HepG2 (cell line): ENCODE measurements at regions not wholly inside any gene's neighbourhood (a gene's known extent, or its start where the extent isn't known, plus 50 kb on each side); places are given as distances from the start of the nearest gene placed in this dataset.

Source experiments
- ATAC-seq: fragments of 200-7000 bp; cut with Tn5 transposase; 3 replicates; pipeline ENCODE4 v1.9.1; 2020; ENCODE audit warnings: mild to moderate bottlenecking, moderate library complexity
- BruUV-seq: library from RNA; stranded (reverse); fragments of 400-500 nt; replicated peaks from 2 replicates; lab custom pipeline; 2021; lab: Mats Ljungman, UMichigan
- CTCF ChIA-PET: fragments of 300-600 bp; formaldehyde crosslinking; extraction: SDS; loops from one replicate; lab custom pipeline; 2021; ENCODE audit warnings: low total read pairs, inconsistent platforms, low intra/inter-chr PET ratio; lab: Yijun Ruan, JAX
- POLR2A ChIA-PET: fragments of 350-600 bp; sonication (Branson Sonifier 250); formaldehyde crosslinking; loops from one replicate; lab custom pipeline; 2020; ENCODE audit warnings: antibody characterized with exemption, inconsistent platforms; lab: Yijun Ruan, JAX
- DNase-seq: peaks from one replicate; pipeline ENCODE4 v3.0.0-alpha.2; 2015; ENCODE audit warnings: low spot score
- FAIRE-seq: peaks from 3 replicates; lab custom pipeline; 2011; peaks lifted over from hg19 to GRCh38; lab: Jason Lieb, UNC
- H2AFZ ChIP-seq: one replicate; pipeline ENCODE4 v1.6.1; 2011; ENCODE audit warnings: low read length, inconsistent platforms
- H3K27ac ChIP-seq: fragments of 300-600 bp; 3 replicates; pipeline ENCODE4 v1.8.0; 2011; ENCODE audit warnings: mixed run types, mild to moderate bottlenecking, mixed read lengths, low read length, inconsistent platforms; ENCODE audit not compliant: insufficient read depth; ENCODE audit errors: extremely low read length
- H3K27me3 ChIP-seq, 2 experiments: fragments of 200-600 bp in 1 of 2; 2 replicates in 1 of 2; 3 replicates in 1 of 2; pipeline versions ENCODE4 v1.6.0 to v1.8.0; 2011; ENCODE audit warnings: low read length in 2 of 2, mild to moderate bottlenecking in 2 of 2, moderate library complexity in 2 of 2, inconsistent platforms in 1 of 2; ENCODE audit not compliant: insufficient read depth in 2 of 2, control insufficient read depth in 1 of 2
- H3K36me3 ChIP-seq, 2 experiments: fragments of 200-600 bp in 1 of 2; replicated peaks in 1 of 2; 2 replicates in 1 of 2; 3 replicates in 1 of 2; pipeline versions ENCODE4 v1.5.1 to v1.8.0; 2011; ENCODE audit warnings: low read length in 2 of 2, inconsistent platforms in 1 of 2; ENCODE audit not compliant: insufficient read depth in 2 of 2, control insufficient read depth in 1 of 2
- H3K4me1 ChIP-seq: 2 replicates; pipeline ENCODE4 v1.5.1; 2012; ENCODE audit warnings: low read length, inconsistent platforms; ENCODE audit not compliant: insufficient read depth
- H3K4me2 ChIP-seq: 2 replicates; pipeline ENCODE4 v1.6.0; 2011; ENCODE audit warnings: low read depth, low read length, inconsistent platforms
- H3K4me3 ChIP-seq, 3 experiments: fragments of 200-600 bp in 1 of 3; sonication (generic), shearing (Covaris generic) in 1 of 3; replicated peaks in 1 of 3; 2 replicates each; pipeline ENCODE4 v1.5.1; 2011 to 2016; ENCODE audit warnings: low read length in 3 of 3, inconsistent platforms in 2 of 3, low read depth in 2 of 3, mild to moderate bottlenecking in 2 of 3, control low read depth in 1 of 3, mixed read lengths in 1 of 3; ENCODE audit not compliant: insufficient read depth in 1 of 3
- H3K79me2 ChIP-seq: one replicate; pipeline ENCODE4 v1.6.1; 2011; ENCODE audit warnings: low read length, inconsistent platforms; ENCODE audit not compliant: insufficient read depth
- H3K9ac ChIP-seq: 2 replicates; pipeline ENCODE4 v1.6.0; 2011; ENCODE audit warnings: mild to moderate bottlenecking, low read depth, low read length, inconsistent platforms; ENCODE audit not compliant: insufficient read depth
- H3K9me3 ChIP-seq: 2 replicates; pipeline ENCODE4 v1.5.1; 2012; ENCODE audit warnings: mild to moderate bottlenecking, low read length
- H4K20me1 ChIP-seq: 2 replicates; pipeline ENCODE4 v1.6.0; 2011; ENCODE audit warnings: inconsistent platforms, mild to moderate bottlenecking, low read length, moderate library complexity; ENCODE audit not compliant: insufficient read depth
- ARHGAP35 ChIP-seq: sonication (generic); formaldehyde crosslinking; IDR thresholded peaks from 2 replicates; pipeline ENCODE4 v1.9.0; 2022; ENCODE audit warnings: mild to moderate bottlenecking, inconsistent platforms, moderate library complexity, missing genetic modification reagents, borderline replicate concordance
- NBN ChIP-seq: fragments of 450-650 bp; conservative IDR thresholded peaks from 2 replicates; pipeline ENCODE4 v1.6.1; 2017
- NR1H2 ChIP-seq: sonication (generic); formaldehyde crosslinking; IDR thresholded peaks from 2 replicates; pipeline ENCODE4 v1.8.1; 2022; ENCODE audit warnings: low read depth, missing genetic modification reagents, borderline replicate concordance
- RBM39 ChIP-seq: fragments of 200-400 bp; formaldehyde crosslinking; IDR thresholded peaks from one replicate; pipeline ENCODE4 v1.6.1; 2018; ENCODE audit warnings: antibody characterized with exemption, mild to moderate bottlenecking, low read depth, low read length; ENCODE audit not compliant: poor library complexity, severe bottlenecking
- ZNF12 ChIP-seq: sonication (generic); formaldehyde crosslinking; IDR thresholded peaks from 2 replicates; pipeline ENCODE4 v1.5.0; 2020; ENCODE audit warnings: missing genetic modification reagents
- WGBS: methylation state at CpG from one replicate; pipeline ENCODE4 v1.1.6; 2017; ENCODE audit warnings: low lambda C conversion rate; 5-methylcytosine and 5-hydroxymethylcytosine counted together
- in situ Hi-C: cut with HindIII; loops from 2 replicates; pipeline ENCODE4 v1.10.0; 2017; ENCODE audit warnings: low pct_unique_long_range_greater_than_20kb; ENCODE audit not compliant: extremely low pct_ligation_motif_present
- intact Hi-C: fragments of 100-400 bp; cut with micrococcal nuclease; formaldehyde crosslinking; loops from one replicate; pipeline ENCODE4 v1.10.0; 2022; ENCODE audit not compliant: unreplicated experiment
- TF ChIP-seq, protein P1 (sequence below): sonication (generic); formaldehyde crosslinking; IDR thresholded peaks from 2 replicates; pipeline ENCODE4 v1.4.0; 2020; ENCODE audit warnings: missing genetic modification reagents
- TF ChIP-seq, protein P2 (sequence below): sonication (generic); formaldehyde crosslinking; IDR thresholded peaks from 2 replicates; pipeline ENCODE4 v1.4.0; 2020; ENCODE audit warnings: missing genetic modification reagents, borderline replicate concordance
- TF ChIP-seq, protein P3 (sequence below): sonication (generic); formaldehyde crosslinking; IDR thresholded peaks from 2 replicates; pipeline ENCODE4 v1.5.0; 2020; ENCODE audit warnings: missing genetic modification reagents, mild to moderate bottlenecking, borderline replicate concordance

- BruUV-seq, result no TSS peak
- H3K4me2 ChIP-seq, result no peak overlapping the region
- WGBS, result 3% methylated on average over 3 of the region's 3 CpGs
- ChIA-PET POLR2A (no interaction called here), CTCF (no interaction called here)
- intact Hi-C loops, result no loop called here
- H2AFZ ChIP-seq, result no peak overlapping the region
- peaks cover 0 to 3% of the 10 kb centered on the region in 2 experiments; a peak in 2 of 5 replicates for H3K27me3 ChIP-seq
- H3K79me2 ChIP-seq, result no peaks in the 10 kb centered on the region
- no peaks in the 10 kb centered on the region for H3K4me1 ChIP-seq
- TF ChIP-seq NBN (no peak), NR1H2 (CRISPR knock-in tag) (no peak), ZNF12 (CRISPR knock-in tag) (no peak), RBM39 (no peak), ARHGAP35 (CRISPR knock-in tag) (no peak)
- TF ChIP-seq, protein P1, sequence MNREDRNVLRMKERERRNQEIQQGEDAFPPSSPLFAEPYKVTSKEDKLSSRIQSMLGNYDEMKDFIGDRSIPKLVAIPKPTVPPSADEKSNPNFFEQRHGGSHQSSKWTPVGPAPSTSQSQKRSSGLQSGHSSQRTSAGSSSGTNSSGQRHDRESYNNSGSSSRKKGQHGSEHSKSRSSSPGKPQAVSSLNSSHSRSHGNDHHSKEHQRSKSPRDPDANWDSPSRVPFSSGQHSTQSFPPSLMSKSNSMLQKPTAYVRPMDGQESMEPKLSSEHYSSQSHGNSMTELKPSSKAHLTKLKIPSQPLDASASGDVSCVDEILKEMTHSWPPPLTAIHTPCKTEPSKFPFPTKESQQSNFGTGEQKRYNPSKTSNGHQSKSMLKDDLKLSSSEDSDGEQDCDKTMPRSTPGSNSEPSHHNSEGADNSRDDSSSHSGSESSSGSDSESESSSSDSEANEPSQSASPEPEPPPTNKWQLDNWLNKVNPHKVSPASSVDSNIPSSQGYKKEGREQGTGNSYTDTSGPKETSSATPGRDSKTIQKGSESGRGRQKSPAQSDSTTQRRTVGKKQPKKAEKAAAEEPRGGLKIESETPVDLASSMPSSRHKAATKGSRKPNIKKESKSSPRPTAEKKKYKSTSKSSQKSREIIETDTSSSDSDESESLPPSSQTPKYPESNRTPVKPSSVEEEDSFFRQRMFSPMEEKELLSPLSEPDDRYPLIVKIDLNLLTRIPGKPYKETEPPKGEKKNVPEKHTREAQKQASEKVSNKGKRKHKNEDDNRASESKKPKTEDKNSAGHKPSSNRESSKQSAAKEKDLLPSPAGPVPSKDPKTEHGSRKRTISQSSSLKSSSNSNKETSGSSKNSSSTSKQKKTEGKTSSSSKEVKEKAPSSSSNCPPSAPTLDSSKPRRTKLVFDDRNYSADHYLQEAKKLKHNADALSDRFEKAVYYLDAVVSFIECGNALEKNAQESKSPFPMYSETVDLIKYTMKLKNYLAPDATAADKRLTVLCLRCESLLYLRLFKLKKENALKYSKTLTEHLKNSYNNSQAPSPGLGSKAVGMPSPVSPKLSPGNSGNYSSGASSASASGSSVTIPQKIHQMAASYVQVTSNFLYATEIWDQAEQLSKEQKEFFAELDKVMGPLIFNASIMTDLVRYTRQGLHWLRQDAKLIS, result no peak
- TF ChIP-seq, protein P2, sequence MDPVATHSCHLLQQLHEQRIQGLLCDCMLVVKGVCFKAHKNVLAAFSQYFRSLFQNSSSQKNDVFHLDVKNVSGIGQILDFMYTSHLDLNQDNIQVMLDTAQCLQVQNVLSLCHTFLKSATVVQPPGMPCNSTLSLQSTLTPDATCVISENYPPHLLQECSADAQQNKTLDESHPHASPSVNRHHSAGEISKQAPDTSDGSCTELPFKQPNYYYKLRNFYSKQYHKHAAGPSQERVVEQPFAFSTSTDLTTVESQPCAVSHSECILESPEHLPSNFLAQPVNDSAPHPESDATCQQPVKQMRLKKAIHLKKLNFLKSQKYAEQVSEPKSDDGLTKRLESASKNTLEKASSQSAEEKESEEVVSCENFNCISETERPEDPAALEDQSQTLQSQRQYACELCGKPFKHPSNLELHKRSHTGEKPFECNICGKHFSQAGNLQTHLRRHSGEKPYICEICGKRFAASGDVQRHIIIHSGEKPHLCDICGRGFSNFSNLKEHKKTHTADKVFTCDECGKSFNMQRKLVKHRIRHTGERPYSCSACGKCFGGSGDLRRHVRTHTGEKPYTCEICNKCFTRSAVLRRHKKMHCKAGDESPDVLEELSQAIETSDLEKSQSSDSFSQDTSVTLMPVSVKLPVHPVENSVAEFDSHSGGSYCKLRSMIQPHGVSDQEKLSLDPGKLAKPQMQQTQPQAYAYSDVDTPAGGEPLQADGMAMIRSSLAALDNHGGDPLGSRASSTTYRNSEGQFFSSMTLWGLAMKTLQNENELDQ (CRISPR knock-in tag), result no peak
- TF ChIP-seq, protein P3, sequence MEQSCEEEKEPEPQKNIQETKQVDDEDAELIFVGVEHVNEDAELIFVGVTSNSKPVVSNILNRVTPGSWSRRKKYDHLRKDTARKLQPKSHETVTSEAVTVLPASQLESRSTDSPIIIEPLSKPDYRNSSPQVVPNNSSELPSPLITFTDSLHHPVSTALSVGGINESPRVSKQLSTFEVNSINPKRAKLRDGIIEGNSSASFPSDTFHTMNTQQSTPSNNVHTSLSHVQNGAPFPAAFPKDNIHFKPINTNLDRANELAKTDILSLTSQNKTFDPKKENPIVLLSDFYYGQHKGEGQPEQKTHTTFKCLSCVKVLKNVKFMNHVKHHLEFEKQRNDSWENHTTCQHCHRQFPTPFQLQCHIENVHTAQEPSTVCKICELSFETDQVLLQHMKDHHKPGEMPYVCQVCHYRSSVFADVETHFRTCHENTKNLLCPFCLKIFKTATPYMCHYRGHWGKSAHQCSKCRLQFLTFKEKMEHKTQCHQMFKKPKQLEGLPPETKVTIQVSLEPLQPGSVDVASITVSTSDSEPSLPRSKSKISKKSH (CRISPR knock-in tag), result no peak
- H3K9ac ChIP-seq, result no peak overlapping the region
- FAIRE-seq (no peak), DNase-seq (no peak), ATAC-seq (no peak)
- no peaks in the 10 kb centered on the region for H3K9me3 ChIP-seq
- H3K4me3 ChIP-seq, result no peak overlapping the region
- H3K27ac ChIP-seq, result no peak overlapping the region
- no peaks in the 10 kb centered on the region for H4K20me1 ChIP-seq
- no peaks in the 10 kb centered on the region for H3K36me3 ChIP-seq
- in situ Hi-C loops, result no loop called here
Measured at GRCh38 chr22:26775394-26775793, 118.0 kb downstream of the MIAT start.
